ENCODE measurements at regions not wholly inside any gene's neighbourhood (a gene's known extent, or its start where the extent isn't known, plus 50 kb on each side); places are given as distances from the start of the nearest gene placed in this dataset.

DNA sequence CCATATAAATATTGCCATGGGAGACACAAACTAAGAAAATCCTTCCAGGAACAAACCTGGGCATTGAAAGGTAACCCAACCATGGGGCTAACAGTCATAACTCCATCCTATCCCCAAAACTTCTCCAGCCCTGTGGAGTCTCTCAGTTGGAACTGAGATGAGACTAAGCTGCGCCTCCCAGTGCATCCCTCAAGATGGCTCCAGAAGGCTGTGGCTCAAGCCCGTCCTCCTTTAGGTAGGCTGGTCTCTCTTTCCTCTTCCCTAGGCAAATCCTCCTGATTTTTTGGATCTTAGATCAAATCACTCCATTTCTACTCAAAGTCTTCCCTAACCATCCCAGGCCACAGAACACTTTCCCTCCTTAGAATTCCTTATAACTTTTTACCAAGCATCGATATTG, 364.3 kb upstream of the CCDC196 start:
- TF ChIP-seq EP300 (IDR thresholded peaks at IDR 0.05) = no peak
- no peak for TF ChIP-seq POLR2AphosphoS5 (IDR thresholded peaks at IDR 0.05)
